Mesenchymal stem cell (in vitro differentiated cells and primary cell): ENCODE measurements at regions not wholly inside any gene's neighbourhood (a gene's known extent, or its start where the extent isn't known, plus 50 kb on each side); places are given as distances from the start of the nearest gene placed in this dataset.

Experiments used
- DNase-seq: peaks from one replicate; pipeline ENCODE4 v3.0.0-alpha.2; 2013
- H2AFZ ChIP-seq: one replicate; pipeline ENCODE4 v1.6.1; 2013; ENCODE audit warnings: low read depth, mild to moderate bottlenecking, control low read depth, inconsistent platforms, low read length, moderate library complexity
- H2AK5ac ChIP-seq: 2 replicates; pipeline ENCODE4 v1.6.1; 2013; ENCODE audit warnings: low read length, moderate library complexity, mild to moderate bottlenecking, inconsistent platforms; ENCODE audit not compliant: severe bottlenecking
- H2BK120ac ChIP-seq: one replicate; pipeline ENCODE4 v1.6.1; 2013; ENCODE audit warnings: low read depth, mild to moderate bottlenecking, inconsistent platforms, low read length, moderate library complexity
- H2BK12ac ChIP-seq, 2 experiments: one replicate each; pipeline ENCODE4 v1.6.1; 2013; ENCODE audit warnings: inconsistent platforms in 2 of 2, low read length in 2 of 2, mild to moderate bottlenecking in 2 of 2, moderate library complexity in 2 of 2, control low read depth in 1 of 2
- H2BK15ac ChIP-seq: one replicate; pipeline ENCODE4 v1.6.1; 2013; ENCODE audit warnings: mild to moderate bottlenecking, low read depth, inconsistent platforms; ENCODE audit not compliant: poor library complexity, severe bottlenecking
- H2BK5ac ChIP-seq: 2 replicates; pipeline ENCODE4 v1.6.1; 2013; ENCODE audit warnings: low read depth, mild to moderate bottlenecking, low read length, control low read depth, inconsistent platforms; ENCODE audit not compliant: poor library complexity, severe bottlenecking
- H3K14ac ChIP-seq, 2 experiments: one replicate each; pipeline ENCODE4 v1.6.1; 2013; ENCODE audit warnings: inconsistent platforms in 2 of 2, low read length in 2 of 2, control low read depth in 1 of 2, mild to moderate bottlenecking in 1 of 2, moderate library complexity in 1 of 2
- H3K18ac ChIP-seq, 2 experiments: one replicate each; pipeline ENCODE4 v1.6.1; 2013; ENCODE audit warnings: inconsistent platforms in 2 of 2, low read length in 2 of 2, control low read depth in 1 of 2, low read depth in 1 of 2, mild to moderate bottlenecking in 1 of 2
- H3K23ac ChIP-seq, 2 experiments: one replicate each; pipeline ENCODE4 v1.6.1; 2013; ENCODE audit warnings: inconsistent platforms in 2 of 2, low read length in 2 of 2, mild to moderate bottlenecking in 2 of 2, moderate library complexity in 2 of 2, control low read depth in 1 of 2
- H3K27ac ChIP-seq: 2 replicates; pipeline ENCODE4 v1.5.1; 2013; ENCODE audit warnings: mild to moderate bottlenecking, moderate library complexity, low read length, control low read depth, inconsistent platforms; ENCODE audit not compliant: poor library complexity, severe bottlenecking
- H3K27me3 ChIP-seq, 2 experiments: 2 replicates each; pipeline versions ENCODE4 v1.6.1 to v1.7.0; 2013; ENCODE audit warnings: low read length in 2 of 2, mild to moderate bottlenecking in 2 of 2, moderate library complexity in 2 of 2, control low read depth in 1 of 2, inconsistent platforms in 1 of 2; ENCODE audit not compliant: control insufficient read depth in 1 of 2, insufficient read depth in 1 of 2
- H3K36me3 ChIP-seq, 2 experiments: 2 replicates each; pipeline versions ENCODE4 v1.6.1 to v1.7.0; 2013; ENCODE audit warnings: low read length in 2 of 2, control low read depth in 1 of 2, inconsistent platforms in 1 of 2, low read depth in 1 of 2, mild to moderate bottlenecking in 1 of 2; ENCODE audit not compliant: insufficient read depth in 2 of 2, control insufficient read depth in 1 of 2
- H3K4ac ChIP-seq, 2 experiments: one replicate each; pipeline ENCODE4 v1.6.1; 2013; ENCODE audit warnings: inconsistent platforms in 2 of 2, low read length in 2 of 2, mild to moderate bottlenecking in 2 of 2, moderate library complexity in 2 of 2, control low read depth in 1 of 2, low read depth in 1 of 2
- H3K4me1 ChIP-seq: 2 replicates; pipeline ENCODE4 v1.6.1; 2013; ENCODE audit warnings: low read depth, low read length, control low read depth; ENCODE audit not compliant: control insufficient read depth, insufficient read depth
- H3K4me2 ChIP-seq: 2 replicates; pipeline ENCODE4 v1.6.1; 2013; ENCODE audit warnings: low read length, mild to moderate bottlenecking, inconsistent platforms; ENCODE audit not compliant: poor library complexity, severe bottlenecking
- H3K4me3 ChIP-seq, 2 experiments: 2 replicates each; pipeline versions ENCODE4 v1.5.1 to v1.7.0; 2013; ENCODE audit warnings: low read length in 2 of 2, mild to moderate bottlenecking in 2 of 2, control low read depth in 1 of 2, low read depth in 1 of 2; ENCODE audit not compliant: insufficient read depth in 1 of 2
- H3K79me1 ChIP-seq: replicated peaks from 2 replicates; pipeline ENCODE4 v1.6.1; 2013; ENCODE audit warnings: mild to moderate bottlenecking, control low read depth, low read length, inconsistent platforms; ENCODE audit not compliant: poor library complexity, severe bottlenecking
- H3K9ac ChIP-seq: 2 replicates; pipeline ENCODE4 v1.7.0; 2013; ENCODE audit warnings: mild to moderate bottlenecking, low read length, moderate library complexity
- H3K9me3 ChIP-seq: 2 replicates; pipeline ENCODE4 v1.7.0; 2013; ENCODE audit warnings: mild to moderate bottlenecking, low read length; ENCODE audit not compliant: control insufficient read depth
- H4K8ac ChIP-seq: one replicate; pipeline ENCODE4 v1.6.1; 2013; ENCODE audit warnings: inconsistent platforms, mild to moderate bottlenecking, low read length, moderate library complexity
- H4K91ac ChIP-seq: one replicate; pipeline ENCODE4 v1.6.1; 2013; ENCODE audit warnings: mild to moderate bottlenecking, low read length, inconsistent platforms
- WGBS: methylation state at CpG from one replicate; pipeline ENCODE4 v1.1.7; 2013; ENCODE audit warnings: mixed read lengths; 5-methylcytosine and 5-hydroxymethylcytosine counted together

GRCh38 chr4:132312521-132312920, 836.6 kb upstream of the PCDH10 start:
- Histone ChIP-seq H2AFZ (no peak overlapping the region), H3K23ac (no peak overlapping the region), H4K91ac (no peak overlapping the region), H3K18ac (no peak overlapping the region), H2BK12ac (no peak overlapping the region), H3K4me1 (no peaks in the 10 kb centered on the region), H3K27me3 (no peaks in the 10 kb centered on the region), H4K8ac (no peak overlapping the region), H2BK120ac (no peak overlapping the region), H3K36me3 (no peaks in the 10 kb centered on the region), H2AK5ac (no peak overlapping the region), H3K27ac (no peak overlapping the region), H3K79me1 (no peaks in the 10 kb centered on the region), H2BK15ac (no peak overlapping the region), H3K9ac (no peak overlapping the region), H3K14ac (no peak overlapping the region), H3K4me2 (no peak overlapping the region), H2BK5ac (no peak overlapping the region), H3K9me3 (peaks cover 3% of the 10 kb centered on the region), H3K4me3 (no peak overlapping the region), H3K4ac (no peak overlapping the region)
- WGBS = 100% methylated on average over 2 of the region's 2 CpGs
- no peak for DNase-seq

GRCh38 chr4:132313852-132314251, 835.2 kb upstream of the PCDH10 start:
- no peak overlapping the region for H3K18ac ChIP-seq
- no peaks in the 10 kb centered on the region for H3K27me3 ChIP-seq
- H2BK15ac ChIP-seq = no peak overlapping the region
- H4K8ac ChIP-seq = no peak overlapping the region
- H3K23ac ChIP-seq = no peak overlapping the region
- H3K4me3 ChIP-seq = no peak overlapping the region
- WGBS = 89% methylated on average over 6 of the region's 7 CpGs
- no peak overlapping the region for H2BK120ac ChIP-seq
- H2AFZ ChIP-seq = no peak overlapping the region
- no peak overlapping the region for H4K91ac ChIP-seq
- peaks cover 2% of the 10 kb centered on the region for H3K9me3 ChIP-seq
- no peak overlapping the region for H3K9ac ChIP-seq
- DNase-seq = no peak
- H3K27ac ChIP-seq = no peak overlapping the region
- no peaks in the 10 kb centered on the region for H3K4me1 ChIP-seq
- H3K4me2 ChIP-seq = no peak overlapping the region
- H3K79me1 ChIP-seq = no peaks in the 10 kb centered on the region
- H3K4ac ChIP-seq = no peak overlapping the region
- H3K14ac ChIP-seq = no peak overlapping the region
- no peaks in the 10 kb centered on the region for H3K36me3 ChIP-seq
- no peak overlapping the region for H2BK5ac ChIP-seq
- no peak overlapping the region for H2AK5ac ChIP-seq
- no peak overlapping the region for H2BK12ac ChIP-seq

- no peak overlapping the region for H2AK5ac ChIP-seq
- H3K79me1 ChIP-seq = no peaks in the 10 kb centered on the region
- H3K18ac ChIP-seq = no peak overlapping the region
- no peak overlapping the region for H3K4ac ChIP-seq
- H4K8ac ChIP-seq = no peak overlapping the region
- H2BK12ac ChIP-seq = no peak overlapping the region
- DNase-seq = no peak
- no peaks in the 10 kb centered on the region for H3K36me3 ChIP-seq
- no peak overlapping the region for H2BK15ac ChIP-seq
- H2BK120ac ChIP-seq = no peak overlapping the region
- no peak overlapping the region for H2BK5ac ChIP-seq
- H3K9me3 ChIP-seq = no peaks in the 10 kb centered on the region
- H3K27me3 ChIP-seq = no peaks in the 10 kb centered on the region
- 83% methylated on average over 1 of the region's 2 CpGs for WGBS
- no peak overlapping the region for H3K23ac ChIP-seq
- H3K9ac ChIP-seq = no peak overlapping the region
- H3K14ac ChIP-seq = no peak overlapping the region
- H4K91ac ChIP-seq = no peak overlapping the region
- no peaks in the 10 kb centered on the region for H3K4me1 ChIP-seq
- no peak overlapping the region for H3K4me2 ChIP-seq
- no peak overlapping the region for H2AFZ ChIP-seq
- no peak overlapping the region for H3K27ac ChIP-seq
- H3K4me3 ChIP-seq = no peak overlapping the region
Measured at GRCh38 chr4:132316738-132317137, 832.4 kb upstream of the PCDH10 start.

- no peaks in the 10 kb centered on the region for H3K9me3 ChIP-seq
- H2BK5ac ChIP-seq = no peak overlapping the region
- H3K4me1 ChIP-seq = no peaks in the 10 kb centered on the region
- H4K91ac ChIP-seq = no peak overlapping the region
- WGBS = no CpG with 5 or more reads among the region's 2 CpGs
- no peak overlapping the region for H2BK15ac ChIP-seq
- no peak overlapping the region for H2AK5ac ChIP-seq
- no peak overlapping the region for H3K23ac ChIP-seq
- H2BK120ac ChIP-seq = no peak overlapping the region
- H3K4ac ChIP-seq = no peak overlapping the region
- no peak overlapping the region for H3K18ac ChIP-seq
- no peaks in the 10 kb centered on the region for H3K27me3 ChIP-seq
- H3K4me2 ChIP-seq = no peak overlapping the region
- H3K27ac ChIP-seq = no peak overlapping the region
- DNase-seq = no peak
- H4K8ac ChIP-seq = no peak overlapping the region
- H3K14ac ChIP-seq = no peak overlapping the region
- no peak overlapping the region for H3K4me3 ChIP-seq
- no peak overlapping the region for H2BK12ac ChIP-seq
- no peak overlapping the region for H3K9ac ChIP-seq
- H2AFZ ChIP-seq = no peak overlapping the region
- no peaks in the 10 kb centered on the region for H3K36me3 ChIP-seq
- H3K79me1 ChIP-seq = no peaks in the 10 kb centered on the region
Measured at GRCh38 chr4:132317923-132318322, 831.2 kb upstream of the PCDH10 start.
